Lung (tissue), 11 donors: ENCODE measurements at regions not wholly inside any gene's neighbourhood (a gene's known extent, or its start where the extent isn't known, plus 50 kb on each side); places are given as distances from the start of the nearest gene placed in this dataset.

Experiments used
- ATAC-seq: fragments of 200-7000 bp; cut with Tn5 transposase; one replicate; pipeline ENCODE4 v1.9.1; 2020; ENCODE audit warnings: moderate number of reproducible peaks; ENCODE audit not compliant: insufficient read depth, low FRiP score
- DNase-seq, 3 donors: peaks; one replicate each; pipeline ENCODE4 v3.0.0-alpha.2; 2013 to 2017
- H3K27ac ChIP-seq, 2 donors: one replicate each; pipeline ENCODE4 v1.5.1; 2013; ENCODE audit warnings: mild to moderate bottlenecking in 2 of 2, moderate library complexity in 2 of 2, control low read depth in 1 of 2, inconsistent platforms in 1 of 2, low read depth in 1 of 2, low read length in 1 of 2
- H3K27me3 ChIP-seq, 3 donors: one replicate each; pipeline ENCODE4 v1.5.1; 2013; ENCODE audit warnings: low read length in 2 of 3; ENCODE audit not compliant: control insufficient read depth in 3 of 3, insufficient read depth in 3 of 3
- H3K36me3 ChIP-seq, 4 donors: one replicate each; pipeline ENCODE4 v1.5.1; 2013; ENCODE audit warnings: low read length in 4 of 4, mild to moderate bottlenecking in 1 of 4, moderate library complexity in 1 of 4; ENCODE audit not compliant: control insufficient read depth in 4 of 4, insufficient read depth in 4 of 4
- H3K4me1 ChIP-seq, 5 donors: one replicate each; pipeline ENCODE4 v1.5.1; 2013; ENCODE audit warnings: low read length in 5 of 5, mild to moderate bottlenecking in 2 of 5, moderate library complexity in 1 of 5; ENCODE audit not compliant: control insufficient read depth in 5 of 5, insufficient read depth in 5 of 5
- H3K4me3 ChIP-seq: one replicate; pipeline ENCODE4 v1.5.1; 2013; ENCODE audit warnings: mild to moderate bottlenecking, control low read depth, moderate library complexity
- H3K9ac ChIP-seq, 2 donors: one replicate each; pipeline ENCODE4 v1.5.1; 2013; ENCODE audit warnings: low read length in 2 of 2, control low read depth in 1 of 2; ENCODE audit not compliant: insufficient read depth in 1 of 2
- H3K9me3 ChIP-seq, 4 donors: one replicate each; pipeline ENCODE4 v1.5.1; 2013; ENCODE audit warnings: low read length in 3 of 4, mild to moderate bottlenecking in 1 of 4, moderate library complexity in 1 of 4; ENCODE audit not compliant: control insufficient read depth in 4 of 4, insufficient read depth in 3 of 4
- WGBS, 2 donors: extraction: QIAGEN DNeasy Blood & Tissue Kit; methylation state at CpG; one replicate each; pipeline ENCODE4 v1.1.7; 2013; 5-methylcytosine and 5-hydroxymethylcytosine counted together
- TF ChIP-seq, protein P1 (sequence below): IDR thresholded peaks from 2 replicates; pipeline ENCODE4 v1.5.1; 2012; ENCODE audit warnings: mild to moderate bottlenecking; ENCODE audit errors: control extremely low read depth, extremely low read depth
- donor health status: control.
- donor health status: control.
- donor health status: Bipolar disorder and iron deficiency.
- donor health status: healthy.
- donor health status: DM: yes; HTN: yes; CAD: no.

DNA sequence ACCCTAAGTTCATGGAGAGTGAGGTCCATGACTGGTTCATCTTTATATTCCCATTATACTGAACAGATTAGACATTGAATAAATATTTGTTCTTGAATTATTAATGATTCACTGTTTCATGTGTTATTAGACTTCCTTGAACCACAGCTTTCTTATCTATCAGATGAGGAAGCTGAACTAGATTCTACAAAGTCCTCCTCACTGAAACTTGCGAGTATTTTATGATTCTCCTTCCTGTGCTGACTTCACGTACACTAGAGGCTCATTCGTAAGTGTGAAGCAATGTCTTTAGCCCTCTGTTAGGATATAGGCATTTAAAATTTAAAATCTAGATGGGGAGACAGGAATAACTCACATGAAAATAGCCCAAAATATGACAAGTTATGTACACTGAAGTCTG, 95.6 kb upstream of the IRF2BP2 start:
- ATAC-seq (no peak), DNase-seq (no peak)
- Histone ChIP-seq H3K27ac (no peak overlapping the region), H3K9me3 (no peaks in the 10 kb centered on the region), H3K9ac (no peak overlapping the region), H3K4me3 (no peak overlapping the region), H3K36me3 (no peaks in the 10 kb centered on the region), H3K4me1 (peaks cover 0 to 20% (median 10%) of the 10 kb centered on the region in 5 donors), H3K27me3 (no peaks in the 10 kb centered on the region)
- TF ChIP-seq, protein P1, sequence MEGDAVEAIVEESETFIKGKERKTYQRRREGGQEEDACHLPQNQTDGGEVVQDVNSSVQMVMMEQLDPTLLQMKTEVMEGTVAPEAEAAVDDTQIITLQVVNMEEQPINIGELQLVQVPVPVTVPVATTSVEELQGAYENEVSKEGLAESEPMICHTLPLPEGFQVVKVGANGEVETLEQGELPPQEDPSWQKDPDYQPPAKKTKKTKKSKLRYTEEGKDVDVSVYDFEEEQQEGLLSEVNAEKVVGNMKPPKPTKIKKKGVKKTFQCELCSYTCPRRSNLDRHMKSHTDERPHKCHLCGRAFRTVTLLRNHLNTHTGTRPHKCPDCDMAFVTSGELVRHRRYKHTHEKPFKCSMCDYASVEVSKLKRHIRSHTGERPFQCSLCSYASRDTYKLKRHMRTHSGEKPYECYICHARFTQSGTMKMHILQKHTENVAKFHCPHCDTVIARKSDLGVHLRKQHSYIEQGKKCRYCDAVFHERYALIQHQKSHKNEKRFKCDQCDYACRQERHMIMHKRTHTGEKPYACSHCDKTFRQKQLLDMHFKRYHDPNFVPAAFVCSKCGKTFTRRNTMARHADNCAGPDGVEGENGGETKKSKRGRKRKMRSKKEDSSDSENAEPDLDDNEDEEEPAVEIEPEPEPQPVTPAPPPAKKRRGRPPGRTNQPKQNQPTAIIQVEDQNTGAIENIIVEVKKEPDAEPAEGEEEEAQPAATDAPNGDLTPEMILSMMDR: no peak
- 25 to 62% methylated on average over 3 of the region's 3 CpGs for WGBS, 2 donors

DNA sequence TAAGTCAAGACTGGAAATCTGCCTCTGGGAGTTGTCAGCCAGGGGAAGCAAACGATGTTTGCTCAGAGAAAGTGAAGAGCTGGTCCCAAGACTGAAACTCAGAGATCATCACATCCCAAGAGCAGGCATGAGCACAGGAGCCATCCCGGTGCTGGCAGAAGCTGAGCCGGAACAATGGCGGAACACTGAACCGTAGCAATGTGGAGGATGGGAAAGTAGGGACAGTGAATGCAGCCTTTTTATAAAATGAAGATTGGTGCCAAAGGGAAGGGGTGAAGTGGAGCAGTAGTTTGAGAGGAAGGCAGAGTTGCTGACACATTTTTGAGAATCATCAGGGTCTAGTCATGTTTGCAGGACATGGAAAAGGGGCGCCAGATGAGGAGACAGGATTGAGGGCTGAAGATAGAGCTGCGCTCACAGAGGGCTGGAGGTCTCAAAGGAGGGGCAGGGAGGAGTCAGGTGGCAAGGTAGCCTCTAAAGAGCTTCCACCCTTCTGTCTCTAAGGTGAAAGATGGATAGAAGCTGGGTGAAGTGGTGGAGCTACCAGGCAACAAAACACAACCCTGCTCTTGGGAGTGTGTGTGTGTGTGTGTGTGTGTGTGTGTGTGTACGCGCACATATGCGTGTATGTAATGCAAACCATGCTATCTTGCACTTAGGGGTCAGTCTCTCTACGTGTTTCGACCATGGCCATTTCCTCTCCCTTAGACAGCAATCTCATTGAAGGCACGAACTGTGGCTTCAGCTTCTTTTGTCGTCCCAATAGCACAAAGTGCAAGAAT, 94.3 kb upstream of the IRF2BP2 start:
- H3K9ac ChIP-seq: no peak overlapping the region
- TF ChIP-seq, protein P1: no peak
- H3K9me3 ChIP-seq: no peaks in the 10 kb centered on the region
- H3K4me3 ChIP-seq: no peak overlapping the region
- H3K27me3 ChIP-seq: no peaks in the 10 kb centered on the region
- no peak for ATAC-seq
- no peaks in the 10 kb centered on the region for H3K36me3 ChIP-seq
- peaks cover 7 to 18% (median 10%) of the 10 kb centered on the region in 5 donors for H3K4me1 ChIP-seq
- no peak overlapping the region for H3K27ac ChIP-seq
- WGBS, 2 donors: 97% methylated on average over 14 of the region's 14 CpGs
- no peak for DNase-seq

- H3K4me1 ChIP-seq: peaks cover 6 to 17% (median 7%) of the 10 kb centered on the region in 5 donors
- no peak overlapping the region for H3K27ac ChIP-seq
- ATAC-seq: no peak
- no peak overlapping the region for H3K4me3 ChIP-seq
- no peak for DNase-seq
- H3K36me3 ChIP-seq: no peaks in the 10 kb centered on the region
- no peaks in the 10 kb centered on the region for H3K27me3 ChIP-seq
- H3K9ac ChIP-seq: no peak overlapping the region
- no peaks in the 10 kb centered on the region for H3K9me3 ChIP-seq
- TF ChIP-seq, protein P1: no peak
- 65 to 70% methylated on average over 7 of the region's 7 CpGs for WGBS, 2 donors
These were observed 92.5 kb upstream of the IRF2BP2 start for GRCh38 chr1:234702342-234703000.
